ENCODE measurements at regions not wholly inside any gene's neighbourhood (a gene's known extent, or its start where the extent isn't known, plus 50 kb on each side); places are given as distances from the start of the nearest gene placed in this dataset.

DNA sequence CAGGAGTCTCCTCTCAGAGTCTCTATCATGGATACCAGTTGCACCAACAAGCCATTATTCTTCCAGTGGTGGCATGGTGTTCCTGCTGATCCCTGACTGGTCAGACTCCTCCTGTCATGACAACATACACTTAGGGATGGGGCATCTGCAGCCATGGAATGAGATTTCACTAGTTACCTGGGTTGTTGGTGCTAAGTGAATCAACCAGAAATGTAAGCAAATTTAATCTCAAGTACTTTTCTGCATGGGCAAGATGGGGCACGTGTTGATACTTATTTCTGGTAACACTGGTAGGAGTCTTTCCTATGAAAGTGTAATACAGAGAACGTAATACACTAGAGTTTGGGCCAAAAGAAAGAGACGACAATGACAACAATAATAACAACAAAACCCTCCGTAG lies 211.5 kb upstream of the FOXN3 start:
- no peak for DNase-seq (ENCODE audit: low spot score)

DNA sequence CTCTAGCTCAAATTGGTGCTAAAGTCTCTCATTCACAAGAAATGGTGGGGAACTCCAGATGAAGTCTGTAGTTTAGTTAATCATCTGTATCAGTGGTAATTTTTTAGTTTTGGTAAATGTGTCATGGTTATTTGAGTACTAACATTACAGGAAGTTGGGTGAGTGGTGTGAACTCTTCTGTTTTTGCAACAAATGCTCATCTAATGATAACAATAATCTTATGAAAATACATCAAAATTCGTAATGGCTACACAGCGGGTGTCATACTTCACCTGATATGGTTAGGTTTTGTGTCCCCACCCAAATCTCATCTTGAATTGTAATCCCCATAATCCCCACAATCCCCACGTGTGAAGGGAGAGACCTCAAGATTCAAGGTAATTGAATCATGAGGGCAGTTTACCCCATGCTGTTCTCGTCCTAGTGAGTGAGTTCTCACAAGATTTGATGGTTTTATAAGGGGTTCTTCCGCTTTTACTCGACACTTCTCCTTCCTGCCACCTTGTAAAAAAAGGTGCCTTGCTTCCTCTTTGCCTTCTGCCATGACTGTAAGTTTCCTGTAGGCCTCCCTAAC lies 209.3 kb upstream of the FOXN3 start:
- DNase-seq (ENCODE audit: low spot score), result no peak

- DNase-seq (ENCODE audit: low spot score), result no peak
Observed at GRCh38 chr14:89625731-89626232, 208.7 kb upstream of the FOXN3 start.

DNA sequence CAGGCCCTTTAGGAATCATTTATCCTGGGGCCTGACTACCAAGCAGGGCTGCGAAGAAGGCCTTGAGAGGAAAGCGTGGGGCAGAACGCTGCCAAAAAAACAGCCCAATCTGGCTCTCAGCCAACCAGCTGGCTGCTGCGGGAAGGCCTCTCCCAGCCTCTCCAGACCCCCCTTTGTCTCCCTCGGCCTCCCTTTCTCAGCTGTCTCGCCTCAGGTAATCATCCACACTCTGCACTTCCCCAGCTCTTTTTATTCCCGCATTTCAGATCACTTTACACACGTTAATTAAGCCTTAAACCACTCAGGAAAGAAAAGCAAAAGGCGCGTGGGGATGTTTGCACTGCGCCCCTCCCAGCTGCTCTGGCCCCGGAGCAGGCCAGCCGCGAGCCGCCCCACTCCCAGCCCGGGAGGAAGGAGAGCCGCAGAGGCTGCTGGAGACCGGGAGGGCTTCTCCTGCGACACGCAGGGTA lies 208.2 kb upstream of the FOXN3 start:
- no peak for DNase-seq (ENCODE audit: low spot score)

- no peak for DNase-seq (ENCODE audit: low spot score)
Observed at GRCh38 chr14:89624500-89625156, 207.6 kb upstream of the FOXN3 start.

GRCh38 chr14:89621791-89622638 lies 205.0 kb upstream of the FOXN3 start:
- no peak for DNase-seq (ENCODE audit: low spot score)

DNA sequence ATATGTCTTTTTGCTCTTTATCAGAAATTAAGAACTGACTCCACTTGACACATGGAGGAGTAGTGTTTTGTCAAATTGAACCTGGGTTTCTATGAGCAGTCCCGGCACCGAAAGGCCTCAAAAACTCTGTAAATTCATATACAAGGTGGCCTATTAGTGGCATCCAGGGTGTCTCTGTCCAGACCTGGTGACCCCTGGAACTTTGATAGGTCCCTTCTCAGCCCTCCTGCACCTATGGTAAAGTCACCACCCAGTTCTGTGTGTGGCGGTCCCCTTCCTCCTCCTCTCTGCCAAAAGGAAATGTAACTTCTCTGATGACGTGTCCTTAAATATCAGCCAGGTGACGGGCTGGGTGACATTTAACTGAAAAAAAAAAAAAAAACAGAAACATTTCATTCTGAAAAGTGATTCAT lies 204.0 kb upstream of the FOXN3 start:
- DNase-seq (ENCODE audit: low spot score), result no peak

GRCh38 chr14:89620436-89620835 lies 203.4 kb upstream of the FOXN3 start:
- no peak for DNase-seq (ENCODE audit: low spot score)

DNA sequence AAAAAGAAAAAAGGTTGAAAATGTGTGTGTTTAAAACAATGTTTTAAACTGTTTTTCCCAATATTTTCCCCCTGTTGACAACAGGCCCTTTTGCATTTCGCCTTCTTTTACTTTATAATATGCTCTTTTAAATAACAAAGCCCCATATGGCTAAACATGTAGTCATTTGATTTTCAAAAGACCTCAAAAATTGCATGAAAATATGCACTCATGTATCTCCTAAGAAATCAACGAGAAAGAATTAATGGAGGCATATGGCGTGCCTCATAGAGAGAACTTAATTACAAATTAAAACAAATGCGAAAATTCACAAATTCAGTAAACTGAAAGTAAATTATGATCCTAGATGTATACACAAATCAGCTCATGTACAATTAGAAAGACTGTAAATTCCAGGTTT lies 202.6 kb upstream of the FOXN3 start:
- no peak for DNase-seq (ENCODE audit: low spot score)

DNA sequence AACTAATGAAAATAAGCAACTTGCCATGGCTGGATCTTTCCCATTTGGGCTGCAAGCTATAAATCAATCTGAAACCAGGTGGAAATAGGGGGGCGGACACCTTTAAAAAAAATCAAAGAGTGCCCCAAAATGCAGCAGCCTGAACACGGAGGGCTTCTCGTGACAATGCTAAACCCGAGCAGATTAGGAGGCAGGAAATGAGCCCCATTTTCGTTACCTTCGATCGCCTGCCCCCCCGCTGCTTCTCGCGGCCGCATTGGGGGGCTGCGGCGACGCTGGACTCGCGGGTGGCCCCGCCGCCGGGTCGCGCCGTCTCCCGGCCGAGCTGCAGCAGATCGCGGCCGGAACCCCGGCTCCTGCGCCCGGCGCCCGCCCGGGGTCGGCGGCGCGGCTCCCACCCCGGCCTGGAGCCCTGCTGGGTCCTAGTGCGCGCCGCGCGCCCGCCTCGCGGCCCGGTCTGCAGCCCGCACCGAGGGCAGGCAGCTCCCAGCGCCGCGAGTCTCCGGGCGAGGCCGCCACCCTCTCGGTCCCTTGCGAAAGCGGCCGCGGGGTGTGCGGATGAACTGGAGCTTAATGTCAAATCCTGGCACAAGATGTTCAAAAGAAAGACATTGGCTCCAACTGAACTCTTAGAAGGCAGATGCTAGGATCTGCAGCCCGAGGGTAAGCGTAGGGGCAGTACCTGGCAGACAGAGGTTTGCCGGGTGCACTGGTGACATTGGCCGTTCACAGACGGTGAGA lies 201.9 kb upstream of the FOXN3 start:
- peak; percentile 76 for DNase-seq (ENCODE audit: low spot score)

- DNase-seq (ENCODE audit: low spot score), result peak; percentile 49
Observed at GRCh38 chr14:89618330-89618708, 201.3 kb upstream of the FOXN3 start.

DNA sequence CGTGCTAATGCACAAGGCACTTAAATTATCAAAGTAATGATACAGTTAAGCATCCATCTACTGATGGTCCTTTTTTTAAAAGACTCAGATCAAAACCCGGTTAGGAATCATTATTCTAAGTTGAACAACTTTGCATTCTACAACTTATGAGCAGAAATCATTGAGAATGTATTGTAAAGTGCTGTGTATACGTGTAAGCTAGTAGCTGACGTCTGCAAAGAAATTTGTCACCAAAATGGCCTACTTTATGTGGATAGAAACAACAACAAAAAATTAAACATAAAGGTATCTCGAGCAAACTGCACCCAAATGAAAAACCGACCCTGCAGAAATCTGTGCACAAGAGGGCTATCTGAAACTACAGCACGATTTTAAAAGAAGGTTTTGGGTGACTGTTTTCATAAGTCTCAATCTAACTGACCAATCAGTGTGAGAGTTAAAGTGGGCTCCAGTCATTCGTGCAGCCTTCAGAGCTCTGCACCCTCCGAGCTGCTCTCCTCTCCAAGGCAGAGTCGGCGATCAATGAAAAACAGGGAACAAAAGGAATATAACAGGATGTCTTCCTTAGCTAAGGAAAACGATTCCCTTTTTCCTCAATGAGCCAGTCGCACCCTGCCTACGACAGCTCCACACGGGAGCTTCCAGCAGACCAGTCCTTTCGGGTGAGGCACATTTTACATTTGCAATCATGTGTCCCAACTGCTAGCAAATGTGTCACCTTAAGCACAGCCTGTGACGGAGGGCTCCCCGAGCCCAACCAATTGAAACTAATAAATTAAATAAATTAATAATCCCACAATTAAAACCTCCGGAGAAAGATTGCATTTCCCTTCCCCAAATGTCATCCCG lies 200.7 kb upstream of the FOXN3 start:
- peak; percentile 31 for DNase-seq (ENCODE audit: low spot score)

GRCh38 chr14:89616852-89617341 lies 199.9 kb upstream of the FOXN3 start:
- DNase-seq (ENCODE audit: low spot score), result no peak

DNA sequence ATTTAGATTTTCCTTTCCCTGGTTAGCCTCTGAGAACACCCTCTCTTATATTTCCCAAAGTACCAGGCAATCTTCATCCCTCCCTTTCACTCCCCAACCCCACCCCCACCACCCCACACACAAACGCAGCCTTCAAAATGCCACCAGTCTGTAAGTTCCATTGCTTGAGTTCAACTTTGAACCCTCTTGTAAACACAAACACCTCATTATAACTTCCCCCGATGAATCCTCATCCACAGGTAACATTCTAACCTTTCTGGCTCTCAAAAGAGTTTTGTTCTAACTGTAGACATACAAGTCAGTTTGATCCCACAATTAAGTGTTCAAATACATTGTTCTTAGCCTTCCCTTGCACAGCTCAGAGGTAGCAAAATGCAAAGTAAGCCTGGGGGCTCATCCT lies 199.4 kb upstream of the FOXN3 start:
- DNase-seq (ENCODE audit: low spot score), result no peak

- DNase-seq (ENCODE audit: low spot score), result no peak
Observed at GRCh38 chr14:89615421-89615820, 198.4 kb upstream of the FOXN3 start.

- no peak for DNase-seq (ENCODE audit: low spot score)
Observed at GRCh38 chr14:89614009-89614691, 197.1 kb upstream of the FOXN3 start.

DNA sequence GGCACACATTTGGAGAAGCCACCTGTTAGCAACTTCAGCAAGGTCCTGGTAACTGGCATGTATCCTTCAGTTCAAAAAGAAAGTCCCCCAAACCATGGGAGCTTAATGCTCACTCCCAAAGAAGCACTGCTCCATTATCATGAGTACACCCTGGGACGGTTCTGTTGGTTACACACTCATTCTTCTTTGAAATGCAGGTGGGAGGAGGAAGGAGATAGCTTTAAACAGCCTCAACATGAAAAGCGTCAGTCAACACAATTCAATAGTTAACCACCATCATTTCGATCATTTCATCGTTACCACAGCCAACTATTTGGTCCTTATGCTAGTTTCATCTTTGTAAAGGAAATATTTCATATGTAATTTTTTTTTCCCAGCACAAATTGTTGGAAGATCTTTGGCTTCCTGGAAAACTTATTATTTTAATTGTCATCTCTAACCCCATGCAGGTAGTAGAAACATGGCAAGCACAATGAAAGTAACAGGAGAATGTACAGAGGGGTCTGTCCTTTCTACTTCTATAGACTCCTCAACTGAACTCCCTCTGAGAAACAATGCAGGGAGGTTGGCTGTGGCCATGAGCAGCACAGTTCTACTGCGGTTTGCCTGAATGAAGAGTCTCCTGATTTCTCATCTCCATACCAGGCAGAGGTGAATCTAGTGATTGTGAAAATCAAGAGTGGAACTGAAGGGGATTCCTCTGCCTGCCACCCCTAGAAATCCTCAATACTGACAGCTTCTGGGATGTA lies 196.4 kb upstream of the FOXN3 start:
- no peak for DNase-seq (ENCODE audit: low spot score)

GRCh38 chr14:89609500-89610100 lies 192.6 kb upstream of the FOXN3 start:
- no peak for DNase-seq (ENCODE audit: low spot score)

- no peak for DNase-seq (ENCODE audit: low spot score)
Observed at GRCh38 chr14:89607453-89607852, 190.4 kb upstream of the FOXN3 start.
